HEK293 (cell line): ENCODE measurements at regions not wholly inside any gene's neighbourhood (a gene's known extent, or its start where the extent isn't known, plus 50 kb on each side); places are given as distances from the start of the nearest gene placed in this dataset.
A peak's percentile ranks its signal among the peaks of the same experiment; 100 is the strongest.

Experiments used
- FEZF1 ChIP-seq: fragments of 450-650 bp; formaldehyde crosslinking; IDR thresholded peaks from 2 replicates; pipeline ENCODE4 v1.5.1; 2016; ENCODE audit warnings: missing biosample characterization, missing genetic modification characterization
- HOXC10 ChIP-seq: sonication (generic); formaldehyde crosslinking; IDR thresholded peaks from 2 replicates; pipeline ENCODE4 v1.8.1; 2023; ENCODE audit warnings: mild to moderate bottlenecking, missing genetic modification reagents
- KLF17 ChIP-seq: fragments of 450-650 bp; formaldehyde crosslinking; IDR thresholded peaks from 2 replicates; pipeline ENCODE4 v1.5.1; 2016; ENCODE audit warnings: missing biosample characterization, missing genetic modification characterization
- KLF7 ChIP-seq: fragments of 450-650 bp; formaldehyde crosslinking; IDR thresholded peaks from 2 replicates; pipeline ENCODE4 v1.5.1; 2016; ENCODE audit warnings: missing biosample characterization, missing genetic modification characterization, borderline replicate concordance
- KLF8 ChIP-seq: fragments of 450-650 bp; formaldehyde crosslinking; IDR thresholded peaks from 2 replicates; pipeline ENCODE4 v1.5.1; 2016; ENCODE audit warnings: missing biosample characterization, missing genetic modification characterization
- MYNN ChIP-seq: fragments of 450-650 bp; formaldehyde crosslinking; IDR thresholded peaks from 2 replicates; pipeline ENCODE4 v1.5.1; 2016; ENCODE audit warnings: missing biosample characterization, missing genetic modification characterization, borderline replicate concordance
- PRDM4 ChIP-seq: fragments of 450-650 bp; formaldehyde crosslinking; IDR thresholded peaks from 2 replicates; pipeline ENCODE4 v1.5.1; 2017; ENCODE audit warnings: missing biosample characterization, missing genetic modification characterization
- PRDM6 ChIP-seq: fragments of 450-650 bp; formaldehyde crosslinking; IDR thresholded peaks from 2 replicates; pipeline ENCODE4 v1.5.1; 2017; ENCODE audit warnings: missing biosample characterization, missing genetic modification characterization
- REPIN1 ChIP-seq: fragments of 450-650 bp; formaldehyde crosslinking; IDR thresholded peaks from 2 replicates; pipeline ENCODE4 v1.5.1; 2017; ENCODE audit warnings: missing biosample characterization, missing genetic modification characterization, low read depth
- YY2 ChIP-seq: fragments of 450-650 bp; formaldehyde crosslinking; IDR thresholded peaks from 2 replicates; pipeline ENCODE4 v1.5.1; 2016; ENCODE audit warnings: missing biosample characterization, missing genetic modification characterization
- ZBTB17 ChIP-seq: fragments of 450-650 bp; formaldehyde crosslinking; IDR thresholded peaks from 2 replicates; pipeline ENCODE4 v1.5.1; 2016; ENCODE audit warnings: missing biosample characterization, missing genetic modification characterization
- ZBTB20 ChIP-seq: fragments of 450-650 bp; formaldehyde crosslinking; IDR thresholded peaks from 2 replicates; pipeline ENCODE4 v1.5.1; 2016; ENCODE audit warnings: missing biosample characterization, missing genetic modification characterization
- ZIC2 ChIP-seq: fragments of 450-650 bp; formaldehyde crosslinking; IDR thresholded peaks from 2 replicates; pipeline ENCODE4 v1.5.1; 2016; ENCODE audit warnings: missing biosample characterization, missing genetic modification characterization
- ZNF112 ChIP-seq: fragments of 450-650 bp; formaldehyde crosslinking; IDR thresholded peaks from 2 replicates; pipeline ENCODE4 v1.5.0; 2017; ENCODE audit warnings: missing biosample characterization, missing genetic modification characterization
- ZNF114 ChIP-seq: fragments of 450-650 bp; formaldehyde crosslinking; IDR thresholded peaks from 2 replicates; pipeline ENCODE4 v1.5.0; 2017; ENCODE audit warnings: missing biosample characterization, missing genetic modification characterization
- ZNF16 ChIP-seq: fragments of 450-650 bp; formaldehyde crosslinking; IDR thresholded peaks from 2 replicates; pipeline ENCODE4 v1.5.1; 2016; ENCODE audit warnings: low read depth, missing biosample characterization, missing genetic modification characterization
- ZNF174 ChIP-seq: fragments of 450-650 bp; formaldehyde crosslinking; IDR thresholded peaks from 2 replicates; pipeline ENCODE4 v1.5.0; 2017; ENCODE audit warnings: missing biosample characterization, mild to moderate bottlenecking, missing genetic modification characterization
- ZNF175 ChIP-seq: fragments of 450-650 bp; formaldehyde crosslinking; IDR thresholded peaks from 2 replicates; pipeline ENCODE4 v1.5.1; 2016; ENCODE audit warnings: missing biosample characterization, missing genetic modification characterization
- ZNF184 ChIP-seq: fragments of 450-650 bp; IDR thresholded peaks from 2 replicates; pipeline ENCODE4 v1.5.1; 2018; ENCODE audit warnings: missing biosample characterization, mild to moderate bottlenecking, missing genetic modification characterization
- ZNF23 ChIP-seq: fragments of 450-650 bp; formaldehyde crosslinking; IDR thresholded peaks from 2 replicates; pipeline ENCODE4 v1.5.1; 2016; ENCODE audit warnings: missing biosample characterization, missing genetic modification characterization, borderline replicate concordance
- ZNF248 ChIP-seq: fragments of 450-650 bp; formaldehyde crosslinking; IDR thresholded peaks from 2 replicates; pipeline ENCODE4 v1.5.1; 2017; ENCODE audit warnings: missing biosample characterization, missing genetic modification characterization
- ZNF335 ChIP-seq: fragments of 450-650 bp; formaldehyde crosslinking; conservative IDR thresholded peaks from 2 replicates; pipeline ENCODE4 v1.5.1; 2016; ENCODE audit warnings: missing biosample characterization, missing genetic modification characterization
- ZNF366 ChIP-seq: fragments of 450-650 bp; formaldehyde crosslinking; conservative IDR thresholded peaks from 2 replicates; pipeline ENCODE4 v1.5.1; 2016; ENCODE audit warnings: missing biosample characterization, missing genetic modification characterization
- ZNF394 ChIP-seq: fragments of 450-650 bp; formaldehyde crosslinking; IDR thresholded peaks from 2 replicates; pipeline ENCODE4 v1.5.1; 2016; ENCODE audit warnings: missing biosample characterization, missing genetic modification characterization, mild to moderate bottlenecking, moderate library complexity, borderline replicate concordance
- ZNF423 ChIP-seq: fragments of 450-650 bp; formaldehyde crosslinking; IDR thresholded peaks from 2 replicates; pipeline ENCODE4 v1.5.1; 2016; ENCODE audit warnings: missing biosample characterization, missing genetic modification characterization
- ZNF473 ChIP-seq: fragments of 450-650 bp; formaldehyde crosslinking; IDR thresholded peaks from 2 replicates; pipeline ENCODE4 v1.5.1; 2017; ENCODE audit warnings: missing biosample characterization, missing genetic modification characterization
- ZNF488 ChIP-seq: fragments of 450-650 bp; formaldehyde crosslinking; IDR thresholded peaks from 2 replicates; pipeline ENCODE4 v1.5.1; 2016; ENCODE audit warnings: missing biosample characterization, missing genetic modification characterization
- ZNF600 ChIP-seq: fragments of 450-650 bp; formaldehyde crosslinking; IDR thresholded peaks from 2 replicates; pipeline ENCODE4 v1.5.1; 2016; ENCODE audit warnings: missing biosample characterization, missing genetic modification characterization
- ZNF629 ChIP-seq: fragments of 450-650 bp; formaldehyde crosslinking; IDR thresholded peaks from 2 replicates; pipeline ENCODE4 v1.5.1; 2017; ENCODE audit warnings: missing biosample characterization, missing genetic modification characterization
- ZNF701 ChIP-seq: fragments of 450-650 bp; formaldehyde crosslinking; IDR thresholded peaks from 2 replicates; pipeline ENCODE4 v1.5.1; 2016; ENCODE audit warnings: missing biosample characterization, missing genetic modification characterization
- ZNF707 ChIP-seq: fragments of 450-650 bp; formaldehyde crosslinking; IDR thresholded peaks from 2 replicates; pipeline ENCODE4 v1.5.1; 2016; ENCODE audit warnings: missing biosample characterization, missing genetic modification characterization
- ZNF792 ChIP-seq: fragments of 450-650 bp; formaldehyde crosslinking; IDR thresholded peaks from 2 replicates; pipeline ENCODE4 v1.5.1; 2016; ENCODE audit warnings: missing biosample characterization, missing genetic modification characterization
- ZSCAN23 ChIP-seq: fragments of 450-650 bp; formaldehyde crosslinking; IDR thresholded peaks from 2 replicates; pipeline ENCODE4 v1.5.1; 2016; ENCODE audit warnings: missing biosample characterization, missing genetic modification characterization
- ZSCAN4 ChIP-seq: fragments of 450-650 bp; formaldehyde crosslinking; IDR thresholded peaks from 2 replicates; pipeline ENCODE4 v1.5.1; 2017; ENCODE audit warnings: missing biosample characterization, missing genetic modification characterization

- 0 out of 2 replicates have a peak, but pooled peaks have one; percentile 22 for TF ChIP-seq KLF8
- TF ChIP-seq ZSCAN23 (tag by site-specific recombination): no peak
- no peak for TF ChIP-seq ZNF16
- TF ChIP-seq REPIN1: no peak
- no peak for TF ChIP-seq ZNF114 (tag by site-specific recombination)
- TF ChIP-seq ZNF366 (tag by site-specific recombination): peak; percentile 39; the same call in 1 of the 2 replicates
- no peak for TF ChIP-seq ZNF174
- no peak for TF ChIP-seq ZNF701 (tag by site-specific recombination)
- TF ChIP-seq ZNF707: no peak
- TF ChIP-seq ZNF335 (tag by site-specific recombination): peak; percentile 52
- no peak for TF ChIP-seq ZNF488
- no peak for TF ChIP-seq ZNF175
- TF ChIP-seq ZNF423 (tag by site-specific recombination): no peak
- no peak for TF ChIP-seq ZNF23 (tag by site-specific recombination)
- no peak for TF ChIP-seq ZNF112
- TF ChIP-seq ZBTB20 (tag by site-specific recombination): no peak
- TF ChIP-seq PRDM4 (tag by site-specific recombination): no peak
- peak; percentile 82 for TF ChIP-seq ZNF600 (tag by site-specific recombination)
- TF ChIP-seq HOXC10 (CRISPR knock-in tag): peak; percentile 86; the same call in 1 of the 2 replicates
- TF ChIP-seq MYNN: no peak
- peak; percentile 40 for TF ChIP-seq PRDM6 (tag by site-specific recombination)
- TF ChIP-seq ZNF629 (tag by site-specific recombination): peak; percentile 67
- TF ChIP-seq ZNF792 (tag by site-specific recombination): no peak
- peak; percentile 57; the same call in 1 of the 2 replicates for TF ChIP-seq ZNF394 (tag by site-specific recombination)
- no peak for TF ChIP-seq ZIC2 (tag by site-specific recombination)
- TF ChIP-seq FEZF1: peak; percentile 83
- TF ChIP-seq ZNF248 (tag by site-specific recombination): no peak
- TF ChIP-seq YY2: no peak
- no peak for TF ChIP-seq ZNF473 (tag by site-specific recombination)
- peak; percentile 55; the same call in 1 of the 2 replicates for TF ChIP-seq ZNF184
- no peak for TF ChIP-seq ZSCAN4
- peak; percentile 67 for TF ChIP-seq ZBTB17 (tag by site-specific recombination)
- TF ChIP-seq KLF7 (tag by site-specific recombination): no peak
- 0 out of 2 replicates have a peak, but pooled peaks have one; percentile 53 for TF ChIP-seq KLF17
Measured at GRCh38 chr14:58749066-58749669, 111.4 kb downstream of the DACT1 start (continued).
